ENCODE measurements at regions not wholly inside any gene's neighbourhood (a gene's known extent, or its start where the extent isn't known, plus 50 kb on each side); places are given as distances from the start of the nearest gene placed in this dataset.

- no peak for DNase-seq (ENCODE audit: low spot score)
Observed at GRCh38 chr7:115127399-115128021, 205.6 kb downstream of the MDFIC start.

GRCh38 chr7:115125750-115126149 is 203.9 kb downstream of the MDFIC start:
- DNase-seq (ENCODE audit: low spot score), result no peak

GRCh38 chr7:115125312-115125711 is 203.4 kb downstream of the MDFIC start:
- no peak for DNase-seq (ENCODE audit: low spot score)

GRCh38 chr7:115124409-115124939 is 202.6 kb downstream of the MDFIC start:
- no peak for DNase-seq (ENCODE audit: low spot score)

- DNase-seq (ENCODE audit: low spot score), result no peak
Observed at GRCh38 chr7:115123441-115123840, 201.5 kb downstream of the MDFIC start.

- no peak for DNase-seq (ENCODE audit: low spot score)
Observed at GRCh38 chr7:115122388-115122787, 200.5 kb downstream of the MDFIC start.

- no peak for DNase-seq (ENCODE audit: low spot score)
Observed at GRCh38 chr7:115117748-115118147, 195.9 kb downstream of the MDFIC start.

GRCh38 chr7:115116773-115117715 is 195.2 kb downstream of the MDFIC start:
- no peak for DNase-seq (ENCODE audit: low spot score)

- no peak for DNase-seq (ENCODE audit: low spot score)
Observed at GRCh38 chr7:115113776-115114175, 191.9 kb downstream of the MDFIC start.

GRCh38 chr7:115113131-115113530 is 191.2 kb downstream of the MDFIC start:
- DNase-seq (ENCODE audit: low spot score), result no peak

- no peak for DNase-seq (ENCODE audit: low spot score)
Observed at GRCh38 chr7:115110523-115110922, 188.6 kb downstream of the MDFIC start.

- no peak for DNase-seq (ENCODE audit: low spot score)
Observed at GRCh38 chr7:115106316-115106715, 184.4 kb downstream of the MDFIC start.

- DNase-seq (ENCODE audit: low spot score), result no peak
Observed at GRCh38 chr7:115102738-115103137, 180.8 kb downstream of the MDFIC start.

GRCh38 chr7:115101199-115101598 is 179.3 kb downstream of the MDFIC start:
- no peak for DNase-seq (ENCODE audit: low spot score)

GRCh38 chr7:115099906-115100305 is 178.0 kb downstream of the MDFIC start:
- DNase-seq (ENCODE audit: low spot score), result peak; percentile 60

GRCh38 chr7:115097175-115097671 is 175.3 kb downstream of the MDFIC start:
- peak; percentile 11 for DNase-seq (ENCODE audit: low spot score)

- no peak for DNase-seq (ENCODE audit: low spot score)
Observed at GRCh38 chr7:115096262-115096661, 174.4 kb downstream of the MDFIC start.

GRCh38 chr7:115094163-115094562 is 172.3 kb downstream of the MDFIC start:
- DNase-seq (ENCODE audit: low spot score), result no peak

GRCh38 chr7:115088893-115089292 is 167.0 kb downstream of the MDFIC start:
- DNase-seq (ENCODE audit: low spot score), result no peak

GRCh38 chr7:115087437-115087836 is 165.5 kb downstream of the MDFIC start:
- DNase-seq (ENCODE audit: low spot score), result peak; percentile 62

GRCh38 chr7:115086146-115086841 is 164.4 kb downstream of the MDFIC start:
- DNase-seq (ENCODE audit: low spot score), result no peak

- DNase-seq (ENCODE audit: low spot score), result no peak
Observed at GRCh38 chr7:115085421-115085820, 163.5 kb downstream of the MDFIC start.
